SK-N-SH treated with all-trans-retinoic acid at 6 μM for 48 hours (cell line): ENCODE measurements at regions not wholly inside any gene's neighbourhood (a gene's known extent, or its start where the extent isn't known, plus 50 kb on each side); places are given as distances from the start of the nearest gene placed in this dataset.

Experiments
- CSDC2 ChIP-seq: fragments of 250-450 bp; sonication (Bioruptor Pico); IDR thresholded peaks from 2 replicates; pipeline ENCODE4 v1.5.0; 2020; ENCODE audit warnings: mild to moderate bottlenecking, moderate library complexity
- TOX ChIP-seq: fragments of 250-450 bp; sonication (Bioruptor Pico); IDR thresholded peaks from 2 replicates; pipeline ENCODE4 v1.8.0; 2021; ENCODE audit warnings: mild to moderate bottlenecking, moderate library complexity, borderline replicate concordance

DNA sequence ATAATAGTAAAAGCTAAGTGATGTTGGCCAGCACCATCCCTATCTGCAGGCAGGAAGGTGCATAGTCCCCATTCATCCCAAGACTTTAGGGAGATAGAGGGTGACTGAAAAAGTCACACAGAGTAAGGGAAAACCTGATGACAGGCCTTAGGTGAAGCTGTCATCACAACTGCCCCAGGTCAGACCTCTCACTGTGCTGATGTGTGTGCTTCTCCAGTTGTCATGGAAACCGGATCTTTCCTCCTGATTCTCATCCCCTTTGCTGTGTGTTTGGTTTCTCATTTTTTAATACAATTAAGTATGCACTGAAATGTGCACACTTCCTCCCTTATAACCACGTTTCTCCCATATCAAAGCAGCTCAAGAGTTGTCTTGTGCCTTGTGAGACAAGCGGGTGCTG lies 135.1 kb upstream of the ANKFN1 start:
- TF ChIP-seq CSDC2 (CRISPR knock-in tag) (no peak), TOX (CRISPR knock-in tag) (no peak)
